ENCODE measurements at regions not wholly inside any gene's neighbourhood (a gene's known extent, or its start where the extent isn't known, plus 50 kb on each side); places are given as distances from the start of the nearest gene placed in this dataset.
"Not testable (repeated sequence)": the region's sequence is repeated elsewhere in the genome, so short reads cannot be mapped to it uniquely, and the experiment has no call there.

GRCh38 chr13:82962397-82962796 is 919.9 kb downstream of the SLITRK1 start:
- intact Hi-C loops (cut with micrococcal nuclease), result no loop called here
- H3K9me3 Mint-ChIP-seq (ENCODE audit: insufficient read depth), result peaks cover 2% of the 10 kb centered on the region
- H3K4me3 ChIP-seq (ENCODE audit: control extremely low read depth in 1 of 5, extremely low read depth in 1 of 5, insufficient read depth in 1 of 5, low read depth in 2 of 5, low read length in 4 of 5), result no peak overlapping the region
- no peaks in the 10 kb centered on the region for H3K79me2 ChIP-seq (ENCODE audit: control insufficient read depth, insufficient read depth, low read length)
- H3K36me3 ChIP-seq (replicated peaks in 1 of 2; ENCODE audit: control extremely low read depth in 1 of 2, control insufficient read depth in 1 of 2, extremely low read depth in 1 of 2, insufficient read depth in 2 of 2, low read length in 1 of 2), result no peaks in the 10 kb centered on the region
- H3K9ac ChIP-seq (ENCODE audit: low read length), result no peak overlapping the region
- no peaks in the 10 kb centered on the region for H3K27me3 Mint-ChIP-seq
- no peaks in the 10 kb centered on the region for H3K4me1 Mint-ChIP-seq
- H3K4me1 ChIP-seq (ENCODE audit: control insufficient read depth in 2 of 2, insufficient read depth in 2 of 2, low read length in 2 of 2), result no peaks in the 10 kb centered on the region
- no peak overlapping the region for H3K27ac Mint-ChIP-seq
- no peak overlapping the region for H3K27ac ChIP-seq (ENCODE audit: low read length in 2 of 2)
- H2AFZ ChIP-seq (ENCODE audit: insufficient read depth, low read depth, low read length, poor library complexity, severe bottlenecking), result no peak overlapping the region
- no peak for ATAC-seq (ENCODE audit: low read depth)
- H3K27me3 ChIP-seq (replicated peaks in 1 of 4; ENCODE audit: control extremely low read depth in 1 of 4, control insufficient read depth in 3 of 4, insufficient read depth in 4 of 4, low read length in 3 of 4), result no peaks in the 10 kb centered on the region
- no peak overlapping the region for H3K4me3 Mint-ChIP-seq
- POLR2A ChIA-PET, result no interaction called here
- no CpG with 5 or more reads among the region's 3 CpGs for WGBS (ENCODE audit: insufficient coverage)
- no peak for TF ChIP-seq CTCF (IDR thresholded peaks at IDR 0.05)
- H3K4me2 ChIP-seq (replicated peaks; ENCODE audit: low read depth, low read length, poor library complexity, severe bottlenecking), result no peak overlapping the region
- no peak for DNase-seq
- no peaks in the 10 kb centered on the region for H4K20me1 ChIP-seq (ENCODE audit: control insufficient read depth, insufficient read depth, low read length, poor library complexity, severe bottlenecking)
- CTCF ChIA-PET, result no interaction called here
- H3K9me3 ChIP-seq (ENCODE audit: control extremely low read depth in 1 of 3, control insufficient read depth in 2 of 3, insufficient read depth in 1 of 3, low read length in 2 of 3), result no peaks in the 10 kb centered on the region

GRCh38 chr13:82961757-82962156 is 920.5 kb downstream of the SLITRK1 start:
- TF ChIP-seq CTCF (IDR thresholded peaks at IDR 0.05) (no peak), EZH2 (IDR thresholded peaks at IDR 0.05; ENCODE audit: borderline replicate concordance, insufficient read depth, low read depth, low read length, poor library complexity, severe bottlenecking) (no peak)
- no CpG with 5 or more reads among the region's 1 CpG for WGBS (ENCODE audit: insufficient coverage)
- no peak overlapping the region for H3K27ac Mint-ChIP-seq
- H3K4me1 ChIP-seq (ENCODE audit: control insufficient read depth in 2 of 2, insufficient read depth in 2 of 2, low read length in 2 of 2), result no peaks in the 10 kb centered on the region
- CTCF ChIA-PET, result no interaction called here
- ATAC-seq (ENCODE audit: low read depth) (no peak), DNase-seq (no peak)
- no peaks in the 10 kb centered on the region for H3K79me2 ChIP-seq (ENCODE audit: control insufficient read depth, insufficient read depth, low read length)
- H3K27ac ChIP-seq (ENCODE audit: low read length in 2 of 2), result no peak overlapping the region
- no peaks in the 10 kb centered on the region for H4K20me1 ChIP-seq (ENCODE audit: control insufficient read depth, insufficient read depth, low read length, poor library complexity, severe bottlenecking)
- POLR2A ChIA-PET, result no interaction called here
- intact Hi-C loops (cut with micrococcal nuclease), result no loop called here
- H3K4me2 ChIP-seq (replicated peaks; ENCODE audit: low read depth, low read length, poor library complexity, severe bottlenecking), result no peak overlapping the region
- H3K27me3 Mint-ChIP-seq, result no peaks in the 10 kb centered on the region
- no peak overlapping the region for H2AFZ ChIP-seq (ENCODE audit: insufficient read depth, low read depth, low read length, poor library complexity, severe bottlenecking)
- peaks cover 5% of the 10 kb centered on the region for H3K9me3 Mint-ChIP-seq (ENCODE audit: insufficient read depth)
- no peak overlapping the region for H3K4me3 ChIP-seq (ENCODE audit: control extremely low read depth in 1 of 5, extremely low read depth in 1 of 5, insufficient read depth in 1 of 5, low read depth in 2 of 5, low read length in 4 of 5)
- H3K27me3 ChIP-seq (replicated peaks in 1 of 4; ENCODE audit: control extremely low read depth in 1 of 4, control insufficient read depth in 3 of 4, insufficient read depth in 4 of 4, low read length in 3 of 4), result no peaks in the 10 kb centered on the region
- H3K4me1 Mint-ChIP-seq, result no peaks in the 10 kb centered on the region
- no peak overlapping the region for H3K9ac ChIP-seq (ENCODE audit: low read length)
- no peaks in the 10 kb centered on the region for H3K9me3 ChIP-seq (ENCODE audit: control extremely low read depth in 1 of 3, control insufficient read depth in 2 of 3, insufficient read depth in 1 of 3, low read length in 2 of 3)
- H3K36me3 ChIP-seq (replicated peaks in 1 of 2; ENCODE audit: control extremely low read depth in 1 of 2, control insufficient read depth in 1 of 2, extremely low read depth in 1 of 2, insufficient read depth in 2 of 2, low read length in 1 of 2), result no peaks in the 10 kb centered on the region
- no peak overlapping the region for H3K4me3 Mint-ChIP-seq

- WGBS (ENCODE audit: insufficient coverage), result 84% methylated on average over 5 of the region's 6 CpGs
- CTCF ChIA-PET; H2AFZ ChIP-seq (ENCODE audit: insufficient read depth, low read depth, low read length, poor library complexity, severe bottlenecking); POLR2A ChIA-PET; H3K9me3 ChIP-seq (ENCODE audit: control extremely low read depth in 1 of 3, control insufficient read depth in 2 of 3, insufficient read depth in 1 of 3, low read length in 2 of 3); H3K4me3 ChIP-seq (ENCODE audit: control extremely low read depth in 1 of 5, extremely low read depth in 1 of 5, insufficient read depth in 1 of 5, low read depth in 2 of 5, low read length in 4 of 5); H3K36me3 ChIP-seq (replicated peaks in 1 of 2; ENCODE audit: control extremely low read depth in 1 of 2, control insufficient read depth in 1 of 2, extremely low read depth in 1 of 2, insufficient read depth in 2 of 2, low read length in 1 of 2); DNase-seq; H3K27me3 ChIP-seq (replicated peaks in 1 of 4; ENCODE audit: control extremely low read depth in 1 of 4, control insufficient read depth in 3 of 4, insufficient read depth in 4 of 4, low read length in 3 of 4); H4K20me1 ChIP-seq (ENCODE audit: control insufficient read depth, insufficient read depth, low read length, poor library complexity, severe bottlenecking); H3K4me1 Mint-ChIP-seq; H3K27ac ChIP-seq (ENCODE audit: low read length in 2 of 2); H3K9ac ChIP-seq (ENCODE audit: low read length); H3K4me3 Mint-ChIP-seq; intact Hi-C loops (cut with micrococcal nuclease); H3K4me2 ChIP-seq (replicated peaks; ENCODE audit: low read depth, low read length, poor library complexity, severe bottlenecking); H3K4me1 ChIP-seq (ENCODE audit: control insufficient read depth in 2 of 2, insufficient read depth in 2 of 2, low read length in 2 of 2); H3K79me2 ChIP-seq (ENCODE audit: control insufficient read depth, insufficient read depth, low read length); H3K27me3 Mint-ChIP-seq; ATAC-seq (ENCODE audit: low read depth); H3K27ac Mint-ChIP-seq: not testable (repeated sequence)
- H3K9me3 Mint-ChIP-seq (ENCODE audit: insufficient read depth), result peaks cover 11% of the 10 kb centered on the region
These were observed 929.9 kb downstream of the SLITRK1 start for GRCh38 chr13:82952336-82952735.
